Kidney epithelial cell (primary cell): ENCODE measurements at regions not wholly inside any gene's neighbourhood (a gene's known extent, or its start where the extent isn't known, plus 50 kb on each side); places are given as distances from the start of the nearest gene placed in this dataset.
A peak's percentile ranks its signal among the peaks of the same experiment; 100 is the strongest.

Experiments
- DNase-seq: peaks from one replicate; pipeline ENCODE4 v3.0.0-alpha.2; 2010; ENCODE audit warnings: low read depth
- H3K27me3 ChIP-seq: 2 replicates; pipeline ENCODE4 v1.6.0; 2011; ENCODE audit warnings: low read length; ENCODE audit not compliant: control insufficient read depth, insufficient read depth
- H3K36me3 ChIP-seq: 2 replicates; pipeline ENCODE4 v1.5.1; 2011; ENCODE audit warnings: low read length; ENCODE audit not compliant: control insufficient read depth, insufficient read depth
- H3K4me3 ChIP-seq: 2 replicates; pipeline ENCODE4 v1.5.1; 2011; ENCODE audit warnings: low read depth, mild to moderate bottlenecking, control low read depth, low read length
- CTCF ChIP-seq: IDR thresholded peaks from 2 replicates; pipeline ENCODE4 v1.5.1; 2011; ENCODE audit warnings: mild to moderate bottlenecking, moderate library complexity, low read length, control low read depth, inconsistent platforms; ENCODE audit not compliant: insufficient read depth, poor library complexity, severe bottlenecking

DNA sequence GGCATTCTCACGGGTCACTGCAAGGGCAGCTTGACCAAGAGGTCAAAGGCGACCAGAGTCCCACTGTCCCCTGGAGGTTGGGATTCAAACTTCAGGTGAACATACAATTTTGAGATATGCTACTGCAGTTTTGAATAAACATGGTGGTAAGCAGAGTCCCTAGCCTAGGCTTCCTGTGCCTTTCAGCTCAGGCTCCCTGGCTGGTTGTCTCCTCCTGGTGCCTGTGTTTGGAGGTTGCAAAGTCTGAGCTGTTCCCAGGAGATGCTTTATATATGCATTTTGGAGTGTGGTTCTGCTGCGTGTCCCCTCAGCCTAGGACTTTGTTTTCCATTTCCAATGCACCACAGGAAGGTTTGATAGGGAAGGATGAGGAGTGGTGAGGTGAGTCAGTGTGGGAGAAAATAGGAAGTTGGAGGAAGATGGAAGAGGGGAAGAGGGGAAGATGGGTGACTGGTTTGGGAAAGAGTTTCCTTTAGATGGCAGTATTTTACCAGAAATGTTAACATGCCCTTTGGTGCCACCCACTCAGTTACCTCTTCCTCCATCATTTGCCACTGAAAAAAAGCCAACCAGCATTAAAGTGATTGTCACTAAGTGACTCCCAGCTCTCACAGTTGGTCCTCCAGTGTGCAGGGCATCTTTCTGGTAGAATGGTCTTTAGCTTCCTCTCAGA is 211.7 kb upstream of the AGTR2 start:
- Histone ChIP-seq H3K36me3 (no peaks in the 10 kb centered on the region), H3K4me3 (no peak overlapping the region), H3K27me3 (no peaks in the 10 kb centered on the region)
- TF ChIP-seq CTCF, result no peak
- no peak for DNase-seq

DNA sequence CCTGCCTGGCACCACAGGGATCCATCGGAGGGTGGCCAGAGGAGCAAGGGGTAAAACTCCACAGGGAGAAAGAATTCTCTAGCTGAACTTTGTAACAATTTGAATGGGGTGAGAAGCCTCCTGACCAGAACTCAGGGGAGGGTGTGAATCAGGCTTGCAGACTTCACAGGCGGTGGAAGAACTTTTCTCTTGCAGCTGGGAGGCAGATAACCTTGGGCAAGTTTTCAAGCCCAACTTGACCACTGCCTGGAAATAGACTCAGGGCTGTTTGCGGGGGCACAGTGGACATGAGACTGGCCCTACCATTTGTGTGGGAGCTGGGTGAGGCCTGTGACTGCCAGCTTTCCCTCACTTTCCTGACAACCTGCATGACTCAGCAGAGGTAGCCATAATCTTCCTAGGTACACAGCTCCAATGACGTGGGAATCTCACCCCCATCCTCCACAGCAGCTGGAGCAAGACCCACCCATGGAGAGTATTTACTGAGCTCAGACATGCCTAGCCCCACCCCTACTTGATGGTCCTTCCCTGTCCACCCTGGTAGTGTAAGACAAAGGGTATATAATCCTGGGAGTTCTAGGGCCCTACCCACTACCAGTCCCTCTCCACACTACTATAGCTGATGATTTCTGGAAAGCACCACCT is 210.0 kb upstream of the AGTR2 start:
- no peak overlapping the region for H3K4me3 ChIP-seq
- H3K36me3 ChIP-seq, result no peaks in the 10 kb centered on the region
- no peaks in the 10 kb centered on the region for H3K27me3 ChIP-seq
- no peak for DNase-seq
- no peak for TF ChIP-seq CTCF

DNA sequence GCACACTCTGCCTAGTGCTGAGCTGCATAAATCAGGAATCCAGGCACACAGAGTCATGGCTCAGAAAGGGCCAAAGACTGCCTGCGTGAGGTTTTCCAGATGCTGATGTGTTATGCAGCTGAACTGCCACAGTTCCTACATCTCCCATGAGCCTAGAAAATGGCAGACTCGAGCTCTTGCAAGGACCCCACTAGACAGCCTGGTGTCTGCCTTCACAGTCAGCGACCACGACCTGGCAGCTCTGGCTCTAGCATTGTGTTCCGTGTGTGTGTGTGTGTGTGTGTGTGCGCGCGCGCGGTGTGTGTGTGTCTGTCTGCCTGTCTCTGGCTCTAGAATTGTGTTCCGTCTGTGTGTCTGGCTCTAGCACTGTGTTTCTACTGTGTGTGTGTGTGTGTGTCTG is 203.6 kb upstream of the AGTR2 start:
- peaks cover 7% of the 10 kb centered on the region for H3K27me3 ChIP-seq
- H3K36me3 ChIP-seq, result no peaks in the 10 kb centered on the region
- TF ChIP-seq CTCF, result no peak
- H3K4me3 ChIP-seq, result no peak overlapping the region
- no peak for DNase-seq

GRCh38 chrX:115968436-115969252 is 201.9 kb upstream of the AGTR2 start:
- Histone ChIP-seq H3K27me3 (peaks cover 7% of the 10 kb centered on the region), H3K4me3 (peak overlapping the region; percentile 67), H3K36me3 (no peaks in the 10 kb centered on the region)
- peak; percentile 12 for DNase-seq
- no peak for TF ChIP-seq CTCF

- DNase-seq, result no peak
- H3K27me3 ChIP-seq, result peaks cover 7% of the 10 kb centered on the region
- TF ChIP-seq CTCF, result no peak
- no peak overlapping the region for H3K4me3 ChIP-seq
- H3K36me3 ChIP-seq, result no peaks in the 10 kb centered on the region
Measured at GRCh38 chrX:115970718-115971117, 199.8 kb upstream of the AGTR2 start.
